Activated T-cell treated with anti-CD3 and anti-CD28 coated beads, Interleukin-2, amount 50 U/mL, for 72 hours (primary cell): ENCODE measurements at regions not wholly inside any gene's neighbourhood (a gene's known extent, or its start where the extent isn't known, plus 50 kb on each side); places are given as distances from the start of the nearest gene placed in this dataset.

Experiments used
- ATAC-seq, 2 donors: fragments of 150-1000 bp; cut with Tn5 transposase; replicated peaks in 1 of 2; 2 replicates each; pipeline ENCODE4 v1.10.0; 2021; ENCODE audit warnings: moderate library complexity in 2 of 2, mild to moderate bottlenecking in 1 of 2
- DNase-seq, 2 donors: peaks; one replicate each; pipeline ENCODE4 v3.0.0; 2021 to 2022; ENCODE audit warnings: mixed read lengths in 1 of 2
- H3K27ac Mint-ChIP-seq: one replicate; pipeline ENCODE4 v1.8.0; 2022; ENCODE audit warnings: mild to moderate bottlenecking, moderate library complexity, mixed read lengths
- H3K27me3 Mint-ChIP-seq: one replicate; pipeline ENCODE4 v1.8.0; 2022; ENCODE audit warnings: low read depth, mixed read lengths
- H3K36me3 Mint-ChIP-seq, 2 donors: one replicate each; pipeline ENCODE4 v1.8.0; 2022; ENCODE audit warnings: mixed read lengths in 2 of 2, mild to moderate bottlenecking in 1 of 2; ENCODE audit not compliant: insufficient read depth in 2 of 2
- H3K4me1 Mint-ChIP-seq: one replicate; pipeline ENCODE4 v1.8.0; 2022; ENCODE audit warnings: low read depth, mixed read lengths
- H3K4me3 Mint-ChIP-seq, 2 donors: one replicate each; pipeline ENCODE4 v1.8.0; 2022; ENCODE audit warnings: mild to moderate bottlenecking in 2 of 2, mixed read lengths in 2 of 2, moderate library complexity in 2 of 2
- H3K9me3 Mint-ChIP-seq, 2 donors: one replicate each; pipeline ENCODE4 v1.8.0; 2022; ENCODE audit warnings: mixed read lengths in 2 of 2

DNA sequence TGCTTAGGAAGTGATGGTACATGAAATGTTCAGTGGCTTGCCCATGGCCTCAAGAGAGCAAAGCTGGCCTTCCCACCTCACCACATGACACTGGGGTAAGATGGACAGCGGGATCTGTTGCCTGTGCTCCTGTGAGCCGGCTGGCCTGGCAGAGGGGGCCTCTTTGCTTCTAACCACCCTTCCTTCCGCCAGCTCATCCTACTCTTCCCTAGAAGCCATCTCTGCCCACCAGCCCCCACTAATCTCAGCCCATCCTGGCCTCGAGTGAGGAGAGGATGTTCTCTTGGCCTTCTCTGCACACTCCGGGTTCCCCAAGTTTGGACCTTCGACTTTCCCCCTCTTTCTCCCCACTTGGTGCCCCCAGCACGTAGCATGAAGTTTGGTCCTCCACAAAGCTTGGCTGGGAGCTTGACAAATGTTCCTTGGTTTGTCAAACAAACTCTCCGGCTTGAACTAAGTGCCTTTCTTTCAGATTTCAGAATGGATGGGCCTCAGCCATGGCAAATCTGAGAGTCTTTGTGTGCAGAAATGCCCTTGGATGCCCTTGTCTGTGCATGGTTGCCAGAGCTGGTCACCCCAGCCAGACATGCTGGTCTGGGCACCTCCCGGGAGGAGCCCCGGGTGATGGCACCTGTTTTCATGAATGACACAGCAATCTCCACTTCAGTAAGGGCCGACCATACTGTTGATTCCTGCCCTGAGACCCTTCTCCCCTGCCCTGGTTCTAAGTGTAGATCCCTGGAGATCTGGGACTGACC, 145.5 kb downstream of the URI1 start:
- H3K4me1 Mint-ChIP-seq: peaks cover 12% of the 10 kb centered on the region
- DNase-seq (no peak), ATAC-seq (no peak)
- no peaks in the 10 kb centered on the region for H3K27me3 Mint-ChIP-seq
- H3K9me3 Mint-ChIP-seq: no peaks in the 10 kb centered on the region
- no peaks in the 10 kb centered on the region for H3K36me3 Mint-ChIP-seq
- no peak overlapping the region for H3K27ac Mint-ChIP-seq
- H3K4me3 Mint-ChIP-seq: no peak overlapping the region

DNA sequence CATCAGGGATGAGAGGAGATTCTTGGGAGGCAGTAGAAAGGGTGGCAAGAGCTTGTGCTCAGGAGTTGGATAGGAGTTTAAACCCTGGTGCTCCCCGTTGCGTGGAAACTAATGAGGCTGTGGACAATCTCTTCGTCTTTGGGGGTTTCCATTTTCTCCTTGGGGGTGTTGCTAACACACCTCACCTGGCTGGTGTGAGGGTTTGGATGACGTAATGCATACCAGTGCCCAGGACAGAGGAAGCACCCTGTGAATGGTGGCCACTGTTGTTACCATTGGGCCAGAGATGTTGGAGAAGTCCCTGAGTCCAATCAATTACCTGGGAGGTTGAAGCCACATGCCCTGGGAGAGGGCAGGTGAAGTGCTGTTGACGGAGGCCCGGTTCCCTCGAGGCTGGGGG, 146.5 kb downstream of the URI1 start:
- no peaks in the 10 kb centered on the region for H3K27me3 Mint-ChIP-seq
- DNase-seq (no peak), ATAC-seq (no peak)
- no peaks in the 10 kb centered on the region for H3K36me3 Mint-ChIP-seq
- H3K27ac Mint-ChIP-seq: no peak overlapping the region
- no peak overlapping the region for H3K4me3 Mint-ChIP-seq
- peaks cover 12% of the 10 kb centered on the region for H3K4me1 Mint-ChIP-seq
- no peaks in the 10 kb centered on the region for H3K9me3 Mint-ChIP-seq

- Mint-ChIP-seq H3K4me1 (peaks cover 12% of the 10 kb centered on the region), H3K4me3 (no peak overlapping the region), H3K27ac (no peak overlapping the region), H3K27me3 (no peaks in the 10 kb centered on the region), H3K36me3 (no peaks in the 10 kb centered on the region), H3K9me3 (no peaks in the 10 kb centered on the region)
- DNase-seq (no peak), ATAC-seq (no peak)
Observed at GRCh38 chr19:30089086-30089665, 147.1 kb downstream of the URI1 start.

- Mint-ChIP-seq H3K36me3 (no peaks in the 10 kb centered on the region), H3K9me3 (no peaks in the 10 kb centered on the region), H3K4me1 (peaks cover 8% of the 10 kb centered on the region), H3K27ac (no peak overlapping the region), H3K4me3 (no peak overlapping the region), H3K27me3 (no peaks in the 10 kb centered on the region)
- no peak for DNase-seq
- ATAC-seq: no peak
Observed at GRCh38 chr19:30090476-30090875, 148.4 kb downstream of the URI1 start.

GRCh38 chr19:30090963-30091362, 148.9 kb downstream of the URI1 start:
- ATAC-seq: no peak
- no peaks in the 10 kb centered on the region for H3K9me3 Mint-ChIP-seq

GRCh38 chr19:30091456-30091855, 149.4 kb downstream of the URI1 start:
- Mint-ChIP-seq H3K27me3 (no peaks in the 10 kb centered on the region), H3K4me1 (no peaks in the 10 kb centered on the region), H3K27ac (no peak overlapping the region), H3K9me3 (no peaks in the 10 kb centered on the region), H3K36me3 (no peaks in the 10 kb centered on the region), H3K4me3 (no peak overlapping the region)
- ATAC-seq: no peak
- DNase-seq: no peak

More at GRCh38 chr19:30090963-30091362, 148.9 kb downstream of the URI1 start:
- Mint-ChIP-seq H3K4me1 (peaks cover 3% of the 10 kb centered on the region), H3K4me3 (no peak overlapping the region), H3K27ac (no peak overlapping the region), H3K27me3 (no peaks in the 10 kb centered on the region), H3K36me3 (no peaks in the 10 kb centered on the region)
- DNase-seq: no peak

DNA sequence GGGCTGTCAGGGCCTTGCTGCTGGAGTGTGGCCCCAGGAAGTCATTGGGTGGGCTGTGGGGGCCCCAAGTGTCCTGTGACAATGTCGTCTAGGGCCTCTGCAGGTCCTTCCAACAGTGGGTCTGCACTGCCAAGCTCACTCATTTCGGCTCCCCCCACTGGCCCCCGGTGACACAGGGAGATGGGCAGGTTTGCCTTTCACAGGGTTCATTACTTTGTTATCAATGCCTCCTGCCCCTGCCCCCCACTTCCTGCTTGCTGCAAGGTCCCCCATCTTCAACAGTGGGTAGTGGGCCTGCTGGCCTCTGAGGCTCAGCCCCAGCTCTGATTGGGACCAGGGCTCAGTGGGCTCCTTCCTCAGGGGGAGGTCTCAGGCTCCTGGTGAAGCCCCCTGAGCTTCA, 149.8 kb downstream of the URI1 start:
- Mint-ChIP-seq H3K4me1 (no peaks in the 10 kb centered on the region), H3K36me3 (no peaks in the 10 kb centered on the region), H3K27me3 (no peaks in the 10 kb centered on the region), H3K27ac (no peak overlapping the region), H3K4me3 (no peak overlapping the region), H3K9me3 (no peaks in the 10 kb centered on the region)
- DNase-seq: no peak
- ATAC-seq: no peak

DNA sequence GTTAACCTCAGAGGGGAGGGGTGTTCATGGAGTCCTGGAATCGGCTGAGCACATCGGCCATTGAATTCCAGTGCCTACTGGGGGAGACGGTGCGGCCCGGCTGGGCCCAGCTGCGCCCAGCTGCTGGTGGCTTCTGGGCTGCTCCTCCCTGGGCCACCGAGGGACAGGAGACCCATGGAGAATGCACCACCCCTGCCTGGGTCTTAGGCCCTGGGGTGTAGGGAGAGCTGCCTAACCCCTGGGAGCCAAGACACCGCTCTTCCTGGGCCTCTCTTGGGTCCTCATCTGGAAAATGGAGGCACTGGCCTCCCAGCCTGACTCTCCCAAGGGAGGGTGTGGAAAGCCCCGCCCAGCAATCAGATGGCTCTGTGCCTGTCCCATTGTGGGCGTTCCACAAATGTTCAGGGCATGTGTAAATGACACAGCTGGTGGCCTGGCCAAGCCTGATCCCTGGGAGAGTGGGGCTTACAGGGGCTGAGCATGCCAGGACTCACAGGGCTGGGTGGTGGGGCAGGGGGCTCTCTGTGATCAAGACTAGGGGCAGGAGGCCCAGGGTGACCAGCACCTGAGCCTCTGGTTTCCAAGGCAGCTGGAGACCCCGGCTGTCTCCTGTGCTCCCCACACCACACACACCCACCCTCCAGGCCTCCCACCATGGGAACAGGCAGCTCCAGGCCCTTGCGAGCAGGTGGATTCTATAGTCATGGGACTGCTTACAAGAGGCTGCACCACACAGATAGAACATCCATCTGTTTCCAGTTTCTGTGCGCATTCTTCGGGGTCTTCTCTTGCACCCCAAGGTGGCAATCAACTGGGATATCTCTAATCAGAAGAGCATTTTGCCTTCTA, 150.9 kb downstream of the URI1 start:
- Mint-ChIP-seq H3K27me3 (no peaks in the 10 kb centered on the region), H3K4me1 (no peaks in the 10 kb centered on the region), H3K36me3 (no peaks in the 10 kb centered on the region), H3K27ac (no peak overlapping the region), H3K4me3 (no peak overlapping the region), H3K9me3 (no peaks in the 10 kb centered on the region)
- ATAC-seq (no peak), DNase-seq (no peak)

GRCh38 chr19:30093966-30094755, 152.1 kb downstream of the URI1 start:
- Mint-ChIP-seq H3K27ac (no peak overlapping the region), H3K4me1 (no peaks in the 10 kb centered on the region), H3K9me3 (no peaks in the 10 kb centered on the region), H3K27me3 (no peaks in the 10 kb centered on the region), H3K36me3 (no peaks in the 10 kb centered on the region), H3K4me3 (no peak overlapping the region)
- ATAC-seq (no peak), DNase-seq (no peak)

GRCh38 chr19:30094756-30095140, 152.7 kb downstream of the URI1 start:
- Mint-ChIP-seq H3K4me1 (no peaks in the 10 kb centered on the region), H3K36me3 (no peaks in the 10 kb centered on the region), H3K27me3 (no peaks in the 10 kb centered on the region), H3K9me3 (no peaks in the 10 kb centered on the region), H3K4me3 (no peak overlapping the region), H3K27ac (no peak overlapping the region)
- ATAC-seq: no peak
- no peak for DNase-seq

- no peak for ATAC-seq
Observed at GRCh38 chr19:30095171-30095570, 153.1 kb downstream of the URI1 start.

DNA sequence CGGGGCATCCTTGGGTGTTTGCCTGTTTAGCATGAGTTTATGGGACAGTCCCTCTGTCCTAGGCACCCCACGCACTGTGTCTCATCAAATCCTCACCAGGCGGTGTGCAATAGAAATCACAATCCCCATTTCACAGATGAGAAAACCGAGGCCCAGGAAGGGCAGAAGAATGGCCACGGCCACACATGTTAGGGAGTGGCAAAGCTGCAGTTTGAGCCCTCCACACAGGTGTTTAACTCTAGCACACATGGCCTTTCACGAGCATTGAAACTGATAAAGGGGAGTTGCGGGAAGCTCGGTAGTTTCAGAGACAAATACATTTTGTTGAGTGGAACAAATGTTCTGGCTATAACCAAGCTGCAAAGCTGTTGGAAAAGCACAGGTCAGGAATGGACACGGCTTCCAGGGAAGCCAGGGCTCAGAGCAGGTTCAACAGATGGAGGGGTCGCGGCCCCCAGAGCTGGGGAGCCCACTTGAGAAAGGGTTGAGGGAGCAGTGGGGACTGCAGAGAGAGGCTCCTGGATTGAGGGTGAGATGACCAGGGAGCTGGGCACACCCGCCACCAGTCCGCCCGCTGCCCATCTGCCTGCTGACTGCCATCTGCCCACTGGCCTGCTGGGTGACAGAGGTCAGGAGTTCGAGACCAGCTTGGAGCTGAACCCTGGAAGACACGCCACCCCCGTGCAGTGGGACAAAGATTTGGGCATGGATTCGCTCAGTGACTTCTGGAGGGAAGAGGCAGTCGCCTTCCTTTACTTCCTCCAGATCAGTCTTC, 154.7 kb downstream of the URI1 start:
- no peak for ATAC-seq
- H3K27me3 Mint-ChIP-seq: no peaks in the 10 kb centered on the region
- H3K27ac Mint-ChIP-seq: no peak overlapping the region
- no peak overlapping the region for H3K4me3 Mint-ChIP-seq
- no peaks in the 10 kb centered on the region for H3K36me3 Mint-ChIP-seq
- no peaks in the 10 kb centered on the region for H3K4me1 Mint-ChIP-seq
- DNase-seq: no peak
- H3K9me3 Mint-ChIP-seq: peaks cover 0 to 2% of the 10 kb centered on the region in 2 donors

More at GRCh38 chr19:30095171-30095570, 153.1 kb downstream of the URI1 start:
- Mint-ChIP-seq H3K36me3 (no peaks in the 10 kb centered on the region), H3K4me1 (no peaks in the 10 kb centered on the region), H3K27ac (no peak overlapping the region), H3K9me3 (no peaks in the 10 kb centered on the region), H3K27me3 (no peaks in the 10 kb centered on the region), H3K4me3 (no peak overlapping the region)
- DNase-seq: no peak
